A172 (cell line): ENCODE measurements at regions not wholly inside any gene's neighbourhood (a gene's known extent, or its start where the extent isn't known, plus 50 kb on each side); places are given as distances from the start of the nearest gene placed in this dataset.

Source experiments
- DNase-seq: peaks from one replicate; pipeline ENCODE4 v3.0.0-alpha.2; 2015; ENCODE audit warnings: low spot score

DNA sequence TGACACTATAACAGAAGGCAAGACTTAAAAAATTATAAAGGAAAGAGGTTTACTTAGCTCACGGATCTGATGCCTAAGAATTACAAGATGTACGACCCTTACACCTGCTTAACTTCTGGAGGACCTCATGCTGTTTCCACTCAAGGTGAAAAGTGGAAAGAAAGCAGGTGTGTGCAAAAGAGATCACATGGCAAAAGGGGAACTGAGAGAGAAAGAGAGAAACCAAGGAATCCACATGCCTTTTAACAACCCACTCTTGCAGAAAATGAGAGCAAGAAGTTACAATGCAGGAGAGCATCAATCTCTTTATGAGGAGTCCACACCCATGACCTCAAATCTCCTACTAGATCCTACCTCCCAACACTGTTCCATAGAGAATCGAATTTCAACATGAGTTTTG, 2382.2 kb downstream of the TP53TG3F start:
- DNase-seq = no peak

DNA sequence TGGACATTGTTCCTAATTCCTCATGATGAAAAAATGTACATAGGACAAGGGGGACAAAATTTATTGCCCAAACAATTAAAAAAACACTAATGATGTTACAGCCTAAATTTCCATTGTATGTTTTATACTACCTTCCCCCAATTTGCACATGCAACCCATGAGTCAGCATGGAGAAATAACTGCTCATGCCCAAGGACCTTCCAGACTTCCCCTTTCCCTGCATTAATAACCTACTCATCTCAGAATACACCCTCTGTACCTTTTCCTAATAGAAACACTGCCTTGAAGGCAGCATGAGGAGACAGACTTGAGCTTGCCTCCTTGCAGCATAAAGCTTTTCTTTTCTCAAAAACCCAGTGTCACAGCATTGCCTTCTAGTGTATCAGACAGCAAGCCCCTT, 2402.8 kb downstream of the TP53TG3F start:
- DNase-seq = no peak

DNA sequence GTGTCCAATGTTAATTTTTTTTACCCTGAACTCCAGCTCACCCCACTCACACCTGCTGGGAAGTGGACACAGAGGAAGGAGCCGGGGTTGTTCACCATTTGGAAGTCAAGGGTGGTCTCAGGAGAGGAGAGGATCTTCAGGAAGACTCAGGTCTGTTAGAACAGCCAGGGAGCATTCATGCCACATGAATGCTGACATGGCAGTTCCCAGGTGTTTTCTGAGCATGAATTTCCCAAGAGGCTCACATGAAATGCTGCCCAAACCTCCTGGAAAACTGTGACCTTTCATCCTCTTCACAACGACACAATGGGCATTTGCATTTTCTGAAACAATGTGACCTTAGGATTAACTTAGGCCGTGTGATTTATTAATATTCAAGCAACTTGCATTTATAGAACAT, 2409.2 kb downstream of the TP53TG3F start:
- no peak for DNase-seq

DNA sequence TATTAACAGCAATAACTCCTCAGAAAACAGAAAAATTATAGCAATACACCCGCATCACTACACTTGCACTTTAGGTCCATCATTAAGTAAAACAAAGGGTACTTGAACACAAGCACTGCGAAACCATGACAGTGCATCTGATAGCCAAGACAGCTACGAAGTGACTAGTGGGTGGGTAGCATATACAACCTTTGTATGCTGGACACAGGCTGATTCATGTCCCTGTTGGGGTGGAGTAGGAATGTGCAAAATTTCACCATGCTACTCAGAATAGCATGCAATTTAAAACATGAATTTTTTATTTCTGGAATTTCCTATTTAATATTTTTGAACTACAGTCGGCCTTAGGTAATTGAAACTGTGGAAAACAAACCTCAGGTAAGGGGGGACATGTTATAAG, 2414.1 kb downstream of the TP53TG3F start:
- no peak for DNase-seq

DNA sequence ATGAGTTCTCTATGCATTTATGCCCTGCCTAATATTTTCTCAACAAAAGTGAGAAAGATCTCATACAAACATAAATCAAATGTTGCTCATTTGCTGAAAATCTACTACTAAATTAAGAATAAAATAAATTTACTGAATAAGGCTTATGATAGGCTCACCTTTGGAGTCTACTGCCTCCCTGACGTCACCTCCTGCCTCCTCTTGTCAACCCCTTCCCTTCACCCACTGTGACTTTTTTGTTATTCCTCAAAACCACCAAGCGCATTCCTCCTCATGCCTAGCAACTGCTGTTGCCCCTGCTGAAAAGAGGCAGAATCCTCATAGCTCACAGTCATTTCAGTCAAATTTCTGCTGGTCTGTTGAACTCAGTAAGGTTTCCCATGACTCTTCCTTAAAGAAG, 2422.2 kb downstream of the TP53TG3F start:
- DNase-seq = no peak

DNA sequence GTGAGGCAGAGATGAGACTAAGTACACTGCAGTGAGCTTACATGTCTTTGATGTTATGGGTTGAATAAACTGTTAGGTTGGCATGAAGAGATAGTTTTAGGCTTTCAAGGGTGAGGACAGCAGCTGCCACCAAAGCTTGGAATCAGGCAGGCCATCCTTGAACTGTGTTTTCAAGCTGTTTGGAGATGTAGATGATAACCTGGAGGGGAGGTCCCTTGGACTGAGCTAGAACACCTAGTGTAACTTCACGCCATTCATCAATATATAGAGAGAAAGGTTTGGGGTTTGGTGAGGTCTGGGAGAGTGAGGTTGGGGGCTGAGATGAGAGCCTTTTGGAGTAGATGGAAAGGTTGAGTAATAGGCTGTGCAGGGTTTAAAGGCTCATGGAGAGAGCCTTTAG, 2447.0 kb downstream of the TP53TG3F start:
- no peak for DNase-seq

DNA sequence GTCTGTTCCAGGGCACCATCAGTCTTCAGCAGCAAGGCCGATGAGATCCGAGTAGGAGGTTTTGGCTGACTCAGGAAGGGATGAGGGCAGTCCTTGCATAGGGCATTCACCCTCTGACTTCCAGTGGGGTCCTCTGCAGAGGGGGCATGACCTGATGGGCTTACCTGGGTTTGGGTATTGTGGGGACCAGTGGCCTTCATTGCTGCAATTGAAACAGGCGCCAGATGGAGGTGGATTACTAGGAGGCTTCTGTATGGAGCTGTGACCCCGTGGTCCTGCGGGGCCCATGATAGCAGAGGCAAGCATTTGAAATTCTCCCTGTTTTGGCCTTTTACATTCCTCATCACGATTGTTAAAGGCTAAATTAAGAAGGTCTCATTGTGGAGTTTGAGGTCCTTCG, 2448.7 kb downstream of the TP53TG3F start:
- DNase-seq = no peak

DNA sequence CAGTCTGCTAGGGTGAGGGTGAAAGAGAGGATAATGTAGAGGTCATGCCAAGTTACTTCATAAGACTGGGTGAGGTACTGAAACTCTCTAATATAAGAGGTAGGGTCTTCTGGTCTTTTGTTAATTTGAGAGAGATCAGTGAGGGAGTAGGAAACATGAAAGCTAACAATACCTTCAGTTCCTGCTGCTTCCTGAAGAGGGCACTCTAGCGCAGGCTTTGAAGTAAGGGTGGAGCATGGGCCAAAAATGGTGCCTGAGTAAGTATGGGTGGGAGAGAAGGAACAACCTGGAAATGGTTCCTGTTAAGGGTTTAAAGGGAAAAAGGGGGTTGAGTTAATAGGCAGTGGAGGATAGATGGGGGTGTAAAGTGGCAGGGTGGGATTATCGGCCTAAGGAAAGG, 2449.5 kb downstream of the TP53TG3F start:
- DNase-seq = no peak

DNA sequence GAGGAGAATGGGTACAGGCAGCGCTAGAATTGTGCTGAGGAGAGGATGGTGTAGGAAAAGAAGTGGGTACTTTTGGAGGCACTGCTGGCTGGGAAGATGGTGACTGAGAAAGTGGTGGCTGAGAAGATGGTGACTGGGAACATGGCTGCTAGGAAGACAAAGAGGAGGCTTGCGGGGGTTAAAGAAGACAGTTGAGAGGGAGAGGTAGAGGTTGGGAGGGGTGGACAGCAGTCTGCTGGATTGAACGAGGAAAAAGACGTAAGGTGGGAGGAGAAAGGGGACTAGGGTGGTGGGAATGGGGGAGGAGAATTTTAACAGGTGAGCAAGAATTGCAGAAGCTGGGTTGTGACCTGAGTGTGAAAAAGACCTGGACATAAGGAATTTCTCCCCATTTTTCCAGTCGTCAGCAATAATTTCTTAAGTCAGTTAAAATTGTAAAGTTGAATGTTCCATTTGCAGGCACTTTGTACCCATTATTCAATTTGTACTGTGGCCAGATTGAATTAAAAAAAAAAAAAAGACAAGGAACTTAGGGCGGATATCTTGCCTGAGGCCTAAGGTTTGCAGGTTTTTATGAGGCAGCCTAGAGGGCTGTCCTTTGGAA, 2450.0 kb downstream of the TP53TG3F start:
- no peak for DNase-seq

DNA sequence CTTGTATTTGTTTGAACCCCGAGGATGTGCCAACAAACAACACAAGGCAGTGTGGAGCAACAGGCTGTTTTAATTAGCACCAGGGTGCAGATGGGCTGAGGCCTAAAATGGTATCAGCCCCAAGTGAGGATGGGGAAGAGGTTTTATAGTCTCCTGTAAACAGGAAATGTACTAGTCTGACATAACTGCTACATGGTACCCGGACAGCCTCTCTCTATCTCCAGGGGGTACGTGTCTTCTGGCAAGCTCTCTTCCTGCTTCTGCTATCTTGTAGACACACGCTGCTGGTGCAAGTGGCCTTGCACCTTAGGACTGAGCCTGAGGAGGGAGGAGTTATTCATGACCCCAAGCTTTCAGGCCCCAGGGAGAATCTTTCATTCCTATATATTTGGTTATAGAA, 2451.0 kb downstream of the TP53TG3F start:
- no peak for DNase-seq

DNA sequence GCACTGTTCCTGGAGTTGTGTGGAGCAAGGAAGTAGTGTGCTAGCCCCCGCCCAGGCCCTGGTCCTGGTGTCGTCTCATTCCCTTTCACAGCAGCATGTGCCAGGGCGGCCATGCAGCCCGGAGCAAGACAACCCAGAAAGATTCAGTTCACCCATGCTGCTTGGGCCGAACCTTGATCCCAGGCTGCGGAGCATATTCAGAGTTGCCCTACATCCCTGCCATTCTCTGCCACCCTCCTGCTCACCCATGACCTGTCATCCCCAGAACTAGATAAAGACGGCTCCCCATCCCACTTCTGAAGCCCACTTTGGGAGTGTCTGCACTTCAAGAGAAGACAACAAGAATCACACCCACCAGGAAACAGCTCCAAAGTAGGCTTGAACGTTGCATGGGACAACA, 2452.5 kb downstream of the TP53TG3F start:
- no peak for DNase-seq

DNA sequence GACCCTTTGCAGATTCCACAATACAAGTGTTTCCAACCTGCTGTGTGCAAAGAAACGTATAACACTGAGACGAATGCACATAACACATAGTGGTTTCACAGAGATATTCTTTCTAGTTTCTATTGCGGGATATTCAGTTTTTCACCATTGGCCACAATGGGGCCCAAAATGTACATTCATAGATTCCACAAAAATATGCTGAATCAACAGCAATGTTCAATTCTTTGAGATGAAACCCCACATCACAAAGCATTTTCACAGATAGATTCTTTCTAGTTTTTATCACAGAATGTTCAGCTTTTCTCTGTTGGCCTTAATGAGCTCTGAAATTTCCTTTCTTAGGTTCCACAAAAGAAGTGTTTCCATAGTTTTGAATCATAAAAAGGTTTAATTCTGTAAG, 2472.3 kb downstream of the TP53TG3F start:
- no peak for DNase-seq
